GM12874 (cell line): ENCODE measurements at regions not wholly inside any gene's neighbourhood (a gene's known extent, or its start where the extent isn't known, plus 50 kb on each side); places are given as distances from the start of the nearest gene placed in this dataset.

Source experiments
- CTCF ChIP-seq: IDR thresholded peaks from 2 replicates; pipeline ENCODE4 v1.5.1; 2011; ENCODE audit warnings: low read depth, mild to moderate bottlenecking, control low read depth, low read length, moderate library complexity; ENCODE audit not compliant: insufficient read depth

GRCh38 chr3:81894598-81894997 lies 133.2 kb upstream of the GBE1 start:
- no peak for TF ChIP-seq CTCF

- TF ChIP-seq CTCF, result no peak
These were observed 129.8 kb upstream of the GBE1 start for GRCh38 chr3:81891055-81891895.

- TF ChIP-seq CTCF, result no peak
These were observed 127.6 kb upstream of the GBE1 start for GRCh38 chr3:81888914-81889557.

- no peak for TF ChIP-seq CTCF
These were observed 126.0 kb upstream of the GBE1 start for GRCh38 chr3:81887448-81887847.

GRCh38 chr3:81886081-81886480 lies 124.6 kb upstream of the GBE1 start:
- TF ChIP-seq CTCF, result no peak

GRCh38 chr3:81884791-81885190 lies 123.3 kb upstream of the GBE1 start:
- no peak for TF ChIP-seq CTCF

- TF ChIP-seq CTCF, result no peak
These were observed 115.4 kb upstream of the GBE1 start for GRCh38 chr3:81876826-81877225.
